Endodermal cell (in vitro differentiated cells): ENCODE measurements at regions not wholly inside any gene's neighbourhood (a gene's known extent, or its start where the extent isn't known, plus 50 kb on each side); places are given as distances from the start of the nearest gene placed in this dataset.

Experiments used
- DNase-seq: peaks from one replicate; pipeline ENCODE4 v3.0.0-alpha.2; 2017
- H3K27ac ChIP-seq: 2 replicates; pipeline ENCODE4 v1.5.1; 2013; ENCODE audit warnings: mild to moderate bottlenecking, low read depth, low read length, moderate library complexity
- H3K27me3 ChIP-seq: 2 replicates; pipeline ENCODE4 v1.6.1; 2013; ENCODE audit warnings: mild to moderate bottlenecking, low read length, moderate library complexity; ENCODE audit not compliant: insufficient read depth, control insufficient read depth, poor library complexity, severe bottlenecking
- H3K36me3 ChIP-seq: 2 replicates; pipeline ENCODE4 v1.7.0; 2013; ENCODE audit warnings: mild to moderate bottlenecking, low read length, moderate library complexity; ENCODE audit not compliant: control insufficient read depth, insufficient read depth
- H3K4me1 ChIP-seq: one replicate; pipeline ENCODE4 v1.7.0; 2013; ENCODE audit warnings: low read length; ENCODE audit not compliant: control insufficient read depth, insufficient read depth
- H3K4me3 ChIP-seq: 2 replicates; pipeline ENCODE4 v1.5.1; 2013; ENCODE audit warnings: mild to moderate bottlenecking, low read length, moderate library complexity
- H3K9ac ChIP-seq: 2 replicates; pipeline ENCODE4 v1.6.1; 2013; ENCODE audit warnings: mild to moderate bottlenecking, low read length, moderate library complexity; ENCODE audit not compliant: poor library complexity, severe bottlenecking; ENCODE audit errors: extremely low read depth
- H3K9me3 ChIP-seq: 2 replicates; pipeline ENCODE4 v1.6.1; 2013; ENCODE audit warnings: mild to moderate bottlenecking, low read length, moderate library complexity; ENCODE audit not compliant: control insufficient read depth
- H3K27ac Mint-ChIP-seq: 2 replicates; pipeline ENCODE4 v1.8.0; 2020; ENCODE audit warnings: mixed read lengths
- H3K27me3 Mint-ChIP-seq: 2 replicates; pipeline ENCODE4 v1.8.0; 2021; ENCODE audit warnings: mild to moderate bottlenecking, mixed read lengths; ENCODE audit not compliant: insufficient read depth
- H3K36me3 Mint-ChIP-seq: 2 replicates; pipeline ENCODE4 v1.8.0; 2020; ENCODE audit warnings: low read depth, mixed read lengths
- H3K4me1 Mint-ChIP-seq: 2 replicates; pipeline ENCODE4 v1.8.0; 2020; ENCODE audit warnings: mixed read lengths
- H3K4me3 Mint-ChIP-seq: 2 replicates; pipeline ENCODE4 v1.8.0; 2020; ENCODE audit warnings: mild to moderate bottlenecking, moderate library complexity, mixed read lengths
- H3K9me3 Mint-ChIP-seq: 2 replicates; pipeline ENCODE4 v1.8.0; 2020; ENCODE audit warnings: mild to moderate bottlenecking, mixed read lengths
- CTCF ChIP-seq: fragments of 200-600 bp; sonication (generic); conservative IDR thresholded peaks from 2 replicates; pipeline ENCODE4 v1.5.0; 2021; ENCODE audit warnings: antibody characterized with exemption, mild to moderate bottlenecking
- WGBS, 2 experiments: methylation state at CpG; one replicate each; pipeline versions ENCODE4 v1.1.5 to v1.1.7; 2013; ENCODE audit warnings: missing lambda C conversion rate in 2 of 2, mixed read lengths in 1 of 2; ENCODE audit not compliant: insufficient coverage in 1 of 2, insufficient read length in 1 of 2; 5-methylcytosine and 5-hydroxymethylcytosine counted together

GRCh38 chr9:88734527-88734926 is 199.5 kb downstream of the NXNL2 start:
- Histone ChIP-seq H3K4me1 (peaks cover 10% of the 10 kb centered on the region), H3K9me3 (peaks cover 20% of the 10 kb centered on the region), H3K27me3 (no peaks in the 10 kb centered on the region), H3K27ac (no peak overlapping the region), H3K9ac (no peak overlapping the region), H3K36me3 (no peaks in the 10 kb centered on the region), H3K4me3 (no peak overlapping the region)
- DNase-seq = no peak
- Mint-ChIP-seq H3K27ac (no peak overlapping the region), H3K9me3 (peaks cover 10% of the 10 kb centered on the region), H3K36me3 (no peaks in the 10 kb centered on the region), H3K4me3 (no peak overlapping the region), H3K4me1 (peaks cover 2% of the 10 kb centered on the region), H3K27me3 (peaks cover 3% of the 10 kb centered on the region)
- no peak for TF ChIP-seq CTCF

GRCh38 chr9:88736136-88736637 is 201.2 kb downstream of the NXNL2 start:
- no peak overlapping the region for H3K27ac Mint-ChIP-seq
- peaks cover 16% of the 10 kb centered on the region for H3K9me3 Mint-ChIP-seq
- WGBS, 2 experiments = 100% methylated on average over 1 of the region's 1 CpG; no CpG with 5 or more reads in 1 of the 2 experiments
- no peak for DNase-seq
- Histone ChIP-seq H3K4me3 (no peak overlapping the region), H3K36me3 (no peaks in the 10 kb centered on the region), H3K27ac (no peak overlapping the region), H3K9me3 (peaks cover 30% of the 10 kb centered on the region), H3K27me3 (no peaks in the 10 kb centered on the region), H3K4me1 (peaks cover 15% of the 10 kb centered on the region), H3K9ac (no peak overlapping the region)
- no peaks in the 10 kb centered on the region for H3K36me3 Mint-ChIP-seq
- H3K27me3 Mint-ChIP-seq = peaks cover 3% of the 10 kb centered on the region
- no peak for TF ChIP-seq CTCF
- H3K4me1 Mint-ChIP-seq = peaks cover 4% of the 10 kb centered on the region
- no peak overlapping the region for H3K4me3 Mint-ChIP-seq

- Histone ChIP-seq H3K9ac (no peak overlapping the region), H3K27ac (no peak overlapping the region), H3K4me1 (peaks cover 15% of the 10 kb centered on the region), H3K9me3 (peaks cover 33% of the 10 kb centered on the region), H3K27me3 (no peaks in the 10 kb centered on the region), H3K4me3 (no peak overlapping the region), H3K36me3 (no peaks in the 10 kb centered on the region)
- Mint-ChIP-seq H3K4me3 (no peak overlapping the region), H3K36me3 (no peaks in the 10 kb centered on the region), H3K9me3 (peaks cover 19% of the 10 kb centered on the region), H3K27ac (no peak overlapping the region), H3K27me3 (peaks cover 2% of the 10 kb centered on the region), H3K4me1 (peaks cover 4% of the 10 kb centered on the region)
- 97 to 100% methylated on average over 1 to 4 of the region's 4 CpGs for WGBS, 2 experiments
- TF ChIP-seq CTCF = no peak
- DNase-seq = no peak
Measured at GRCh38 chr9:88737031-88737430, 202.1 kb downstream of the NXNL2 start.
